Keratinocyte (primary cell): ENCODE measurements at regions not wholly inside any gene's neighbourhood (a gene's known extent, or its start where the extent isn't known, plus 50 kb on each side); places are given as distances from the start of the nearest gene placed in this dataset.

Experiments used
- DNase-seq: peaks from one replicate; pipeline ENCODE4 v3.0.0-alpha.2; 2011; ENCODE audit warnings: low read depth, missing footprints, low spot score
- FAIRE-seq: peaks from 2 replicates; lab custom pipeline; 2011; peaks lifted over from hg19 to GRCh38; lab: Jason Lieb, UNC
- H2AFZ ChIP-seq: 2 replicates; pipeline ENCODE4 v1.6.0; 2012; ENCODE audit warnings: low read length, control low read depth, inconsistent platforms; ENCODE audit not compliant: control insufficient read depth
- H3K27ac ChIP-seq: 2 replicates; pipeline ENCODE4 v1.5.1; 2011; ENCODE audit warnings: low read length; ENCODE audit not compliant: control insufficient read depth, insufficient read depth
- H3K27me3 ChIP-seq: 3 replicates; pipeline ENCODE4 v1.6.0; 2011; ENCODE audit warnings: low read length; ENCODE audit not compliant: control insufficient read depth, insufficient read depth; ENCODE audit errors: extremely low read depth
- H3K36me3 ChIP-seq, 2 experiments: 2 replicates in 1 of 2; 3 replicates in 1 of 2; pipeline ENCODE4 v1.5.1; 2011; ENCODE audit warnings: low read length in 2 of 2, mild to moderate bottlenecking in 1 of 2; ENCODE audit not compliant: control insufficient read depth in 2 of 2, insufficient read depth in 2 of 2; ENCODE audit errors: extremely low read depth in 1 of 2
- H3K4me1 ChIP-seq: 3 replicates; pipeline ENCODE4 v1.5.1; 2011; ENCODE audit warnings: low read length; ENCODE audit not compliant: control insufficient read depth, insufficient read depth; ENCODE audit errors: extremely low read depth
- H3K4me2 ChIP-seq: 3 replicates; pipeline ENCODE4 v1.6.0; 2011; ENCODE audit warnings: low read depth, low read length; ENCODE audit not compliant: control insufficient read depth, insufficient read depth; ENCODE audit errors: extremely low read depth
- H3K4me3 ChIP-seq, 3 experiments: fragments of 200-600 bp in 1 of 3; sonication (generic) in 1 of 3; 2 replicates in 2 of 3; 3 replicates in 1 of 3; pipeline ENCODE4 v1.5.1; 2011 to 2016; ENCODE audit warnings: low read length in 3 of 3, mild to moderate bottlenecking in 3 of 3, control low read depth in 2 of 3, inconsistent platforms in 1 of 3, low read depth in 1 of 3, mixed read lengths in 1 of 3, mixed run types in 1 of 3, moderate library complexity in 1 of 3; ENCODE audit not compliant: control insufficient read depth in 2 of 3, insufficient read depth in 2 of 3; ENCODE audit errors: extremely low read depth in 1 of 3
- H3K79me2 ChIP-seq: 2 replicates; pipeline ENCODE4 v1.6.0; 2012; ENCODE audit warnings: low read length; ENCODE audit not compliant: control insufficient read depth, insufficient read depth
- H3K9ac ChIP-seq: 3 replicates; pipeline ENCODE4 v1.6.0; 2011; ENCODE audit warnings: low read length; ENCODE audit not compliant: control insufficient read depth, insufficient read depth; ENCODE audit errors: extremely low read depth
- H3K9me1 ChIP-seq: 3 replicates; pipeline ENCODE4 v1.6.0; 2011; ENCODE audit warnings: low read length; ENCODE audit not compliant: control insufficient read depth, insufficient read depth; ENCODE audit errors: extremely low read depth
- H3K9me3 ChIP-seq: 2 replicates; pipeline ENCODE4 v1.5.1; 2012; ENCODE audit warnings: low read depth, low read length; ENCODE audit not compliant: control insufficient read depth
- H4K20me1 ChIP-seq: 3 replicates; pipeline ENCODE4 v1.6.0; 2011; ENCODE audit warnings: low read length; ENCODE audit not compliant: control insufficient read depth, insufficient read depth; ENCODE audit errors: extremely low read depth
- EZH2 ChIP-seq: IDR thresholded peaks from one replicate; pipeline ENCODE4 v1.6.1; 2012; ENCODE audit warnings: inconsistent platforms, mild to moderate bottlenecking, low read length, moderate library complexity
- dilution Hi-C: fragments of 300-500 bp; cut with MboI; formaldehyde crosslinking; loops from one replicate; pipeline ENCODE4 v1.7.0; 2020; ENCODE audit warnings: low sequenced_read_pairs; ENCODE audit not compliant: extremely low pct_ligation_motif_present
- TF ChIP-seq, protein P1 (sequence below), 3 experiments: IDR thresholded peaks in 1 of 3; conservative IDR thresholded peaks in 1 of 3; optimal IDR thresholded peaks in 1 of 3; 2 replicates in 2 of 3; 3 replicates in 1 of 3; pipeline versions ENCODE3 to v1.5.1; 2011; ENCODE audit warnings: low read length in 3 of 3, mild to moderate bottlenecking in 3 of 3, moderate library complexity in 2 of 3, control low read depth in 1 of 3, inconsistent platforms in 1 of 3; ENCODE audit not compliant: insufficient read depth in 2 of 3; ENCODE audit errors: extremely low read depth in 1 of 3

DNA sequence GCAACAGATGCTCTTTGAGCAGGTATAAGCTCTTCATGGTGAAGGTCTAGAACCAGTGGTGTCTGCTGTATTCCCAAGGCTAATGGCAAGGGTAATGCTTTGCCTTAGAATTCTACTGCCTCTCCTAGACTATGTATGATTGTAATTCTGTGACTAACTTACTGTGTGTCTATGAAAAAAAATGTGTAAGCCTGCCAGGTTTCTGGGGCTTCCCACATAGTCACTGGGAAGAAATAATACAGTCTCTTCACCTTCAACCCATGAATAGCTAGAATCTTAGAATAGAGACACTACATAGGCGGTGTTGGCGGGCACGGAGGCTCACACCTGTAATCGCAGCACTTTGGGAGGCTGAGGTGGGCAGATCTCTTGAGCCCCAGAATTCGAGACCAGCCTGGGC, 84.1 kb downstream of the C11orf91 start:
- dilution Hi-C loops = no loop called here
- FAIRE-seq (no peak), DNase-seq (no peak)
- no peaks in the 10 kb centered on the region for H3K79me2 ChIP-seq
- H3K4me3 ChIP-seq = no peak overlapping the region
- no peaks in the 10 kb centered on the region for H3K9me1 ChIP-seq
- peaks cover 25% of the 10 kb centered on the region for H3K4me1 ChIP-seq
- no peak overlapping the region for H3K27ac ChIP-seq
- no peak overlapping the region for H3K9ac ChIP-seq
- TF ChIP-seq EZH2 = no peak
- TF ChIP-seq, protein P1, sequence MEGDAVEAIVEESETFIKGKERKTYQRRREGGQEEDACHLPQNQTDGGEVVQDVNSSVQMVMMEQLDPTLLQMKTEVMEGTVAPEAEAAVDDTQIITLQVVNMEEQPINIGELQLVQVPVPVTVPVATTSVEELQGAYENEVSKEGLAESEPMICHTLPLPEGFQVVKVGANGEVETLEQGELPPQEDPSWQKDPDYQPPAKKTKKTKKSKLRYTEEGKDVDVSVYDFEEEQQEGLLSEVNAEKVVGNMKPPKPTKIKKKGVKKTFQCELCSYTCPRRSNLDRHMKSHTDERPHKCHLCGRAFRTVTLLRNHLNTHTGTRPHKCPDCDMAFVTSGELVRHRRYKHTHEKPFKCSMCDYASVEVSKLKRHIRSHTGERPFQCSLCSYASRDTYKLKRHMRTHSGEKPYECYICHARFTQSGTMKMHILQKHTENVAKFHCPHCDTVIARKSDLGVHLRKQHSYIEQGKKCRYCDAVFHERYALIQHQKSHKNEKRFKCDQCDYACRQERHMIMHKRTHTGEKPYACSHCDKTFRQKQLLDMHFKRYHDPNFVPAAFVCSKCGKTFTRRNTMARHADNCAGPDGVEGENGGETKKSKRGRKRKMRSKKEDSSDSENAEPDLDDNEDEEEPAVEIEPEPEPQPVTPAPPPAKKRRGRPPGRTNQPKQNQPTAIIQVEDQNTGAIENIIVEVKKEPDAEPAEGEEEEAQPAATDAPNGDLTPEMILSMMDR (optimal IDR thresholded peaks at IDR 0.05 in 1 of 3, IDR thresholded peaks at IDR 0.05 in 1 of 3, conservative IDR thresholded peaks at IDR 0.05 in 1 of 3; ENCODE audit: extremely low read depth in 1 of 3, insufficient read depth in 2 of 3, low read length in 3 of 3) = no peak
- no peak overlapping the region for H3K4me2 ChIP-seq
- H3K9me3 ChIP-seq = no peaks in the 10 kb centered on the region
- no peaks in the 10 kb centered on the region for H3K27me3 ChIP-seq
- no peaks in the 10 kb centered on the region for H3K36me3 ChIP-seq
- H4K20me1 ChIP-seq = no peaks in the 10 kb centered on the region
- H2AFZ ChIP-seq = no peak overlapping the region

DNA sequence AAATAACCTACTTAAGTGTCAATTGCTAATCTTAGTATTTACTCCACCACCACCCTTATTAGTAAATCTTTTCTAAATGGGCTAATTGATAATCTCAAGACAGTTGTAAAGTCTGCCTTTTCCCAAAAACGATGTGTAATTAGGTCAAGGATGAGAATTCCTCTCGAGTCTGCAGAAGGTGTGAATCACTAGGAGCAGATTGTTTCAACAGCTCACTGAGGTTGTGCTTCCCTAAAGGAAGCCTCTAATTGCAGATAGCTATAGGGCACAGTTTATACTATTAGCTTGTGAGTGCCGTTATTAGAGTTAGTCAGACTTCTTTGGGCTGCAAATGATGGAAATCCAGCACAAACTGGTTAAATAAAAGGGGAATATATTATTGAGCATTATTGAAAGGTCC, 84.9 kb downstream of the C11orf91 start:
- no peak for TF ChIP-seq EZH2
- TF ChIP-seq, protein P1 (optimal IDR thresholded peaks at IDR 0.05 in 1 of 3, IDR thresholded peaks at IDR 0.05 in 1 of 3, conservative IDR thresholded peaks at IDR 0.05 in 1 of 3; ENCODE audit: extremely low read depth in 1 of 3, insufficient read depth in 2 of 3, low read length in 3 of 3) = no peak
- H4K20me1 ChIP-seq = no peaks in the 10 kb centered on the region
- dilution Hi-C loops = no loop called here

More for the DNA sequence above, 84.9 kb downstream of the C11orf91 start:
- Histone ChIP-seq H2AFZ (no peak overlapping the region), H3K79me2 (no peaks in the 10 kb centered on the region), H3K27ac (no peak overlapping the region), H3K27me3 (no peaks in the 10 kb centered on the region), H3K9me1 (no peaks in the 10 kb centered on the region), H3K4me2 (no peak overlapping the region), H3K9ac (no peak overlapping the region), H3K9me3 (no peaks in the 10 kb centered on the region), H3K4me3 (no peak overlapping the region), H3K4me1 (peaks cover 21% of the 10 kb centered on the region), H3K36me3 (no peaks in the 10 kb centered on the region)
- DNase-seq = no peak
- FAIRE-seq = peak; percentile 32
